ENCODE measurements at regions not wholly inside any gene's neighbourhood (a gene's known extent, or its start where the extent isn't known, plus 50 kb on each side); places are given as distances from the start of the nearest gene placed in this dataset.

- no peaks in the 10 kb centered on the region for H3K9me3 Mint-ChIP-seq
- WGBS, 2 experiments (ENCODE audit: insufficient coverage in 1 of 2, insufficient read length in 1 of 2): 90 to 91% methylated on average over 2 to 4 of the region's 4 CpGs
Observed at GRCh38 chr7:86123476-86123875, 520.2 kb upstream of the GRM3 start.

GRCh38 chr7:86094166-86094669 lies 549.5 kb upstream of the GRM3 start:
- TF ChIP-seq CTCF (conservative IDR thresholded peaks at IDR 0.05): no peak
- H3K4me1 Mint-ChIP-seq: no peaks in the 10 kb centered on the region
- H3K27ac Mint-ChIP-seq: no peak overlapping the region
- H3K9me3 Mint-ChIP-seq: peaks cover 11% of the 10 kb centered on the region
- H3K9ac ChIP-seq (ENCODE audit: extremely low read depth, low read length, poor library complexity, severe bottlenecking): no peak overlapping the region
- no peaks in the 10 kb centered on the region for H3K36me3 ChIP-seq (ENCODE audit: control insufficient read depth, insufficient read depth, low read length)
- H3K4me3 ChIP-seq (ENCODE audit: low read length): no peak overlapping the region
- H3K27me3 Mint-ChIP-seq (ENCODE audit: insufficient read depth): no peaks in the 10 kb centered on the region
- WGBS, 2 experiments (ENCODE audit: insufficient coverage in 1 of 2, insufficient read length in 1 of 2): 89% methylated on average over 1 of the region's 1 CpG; no CpG with 5 or more reads in 1 of the 2 experiments
- H3K4me3 Mint-ChIP-seq: no peak overlapping the region
- H3K27ac ChIP-seq (ENCODE audit: low read depth, low read length): no peak overlapping the region
- no peak for DNase-seq
- H3K4me1 ChIP-seq (ENCODE audit: control insufficient read depth, insufficient read depth, low read length): no peaks in the 10 kb centered on the region
- H3K36me3 Mint-ChIP-seq (ENCODE audit: low read depth): no peaks in the 10 kb centered on the region
- peaks cover 13% of the 10 kb centered on the region for H3K9me3 ChIP-seq (ENCODE audit: control insufficient read depth, low read length)
- no peaks in the 10 kb centered on the region for H3K27me3 ChIP-seq (ENCODE audit: control insufficient read depth, insufficient read depth, low read length, poor library complexity, severe bottlenecking)

More at GRCh38 chr7:86123476-86123875, 520.2 kb upstream of the GRM3 start:
- Histone ChIP-seq H3K4me3 (ENCODE audit: low read length) (no peak overlapping the region), H3K9me3 (ENCODE audit: control insufficient read depth, low read length) (no peaks in the 10 kb centered on the region), H3K27ac (ENCODE audit: low read depth, low read length) (no peak overlapping the region), H3K27me3 (ENCODE audit: control insufficient read depth, insufficient read depth, low read length, poor library complexity, severe bottlenecking) (no peaks in the 10 kb centered on the region), H3K4me1 (ENCODE audit: control insufficient read depth, insufficient read depth, low read length) (no peaks in the 10 kb centered on the region), H3K9ac (ENCODE audit: extremely low read depth, low read length, poor library complexity, severe bottlenecking) (no peak overlapping the region), H3K36me3 (ENCODE audit: control insufficient read depth, insufficient read depth, low read length) (no peaks in the 10 kb centered on the region)
- no peak for DNase-seq
- Mint-ChIP-seq H3K27me3 (ENCODE audit: insufficient read depth) (no peaks in the 10 kb centered on the region), H3K4me3 (no peak overlapping the region), H3K4me1 (no peaks in the 10 kb centered on the region), H3K36me3 (ENCODE audit: low read depth) (no peaks in the 10 kb centered on the region), H3K27ac (no peak overlapping the region)
- TF ChIP-seq CTCF (conservative IDR thresholded peaks at IDR 0.05): no peak

DNA sequence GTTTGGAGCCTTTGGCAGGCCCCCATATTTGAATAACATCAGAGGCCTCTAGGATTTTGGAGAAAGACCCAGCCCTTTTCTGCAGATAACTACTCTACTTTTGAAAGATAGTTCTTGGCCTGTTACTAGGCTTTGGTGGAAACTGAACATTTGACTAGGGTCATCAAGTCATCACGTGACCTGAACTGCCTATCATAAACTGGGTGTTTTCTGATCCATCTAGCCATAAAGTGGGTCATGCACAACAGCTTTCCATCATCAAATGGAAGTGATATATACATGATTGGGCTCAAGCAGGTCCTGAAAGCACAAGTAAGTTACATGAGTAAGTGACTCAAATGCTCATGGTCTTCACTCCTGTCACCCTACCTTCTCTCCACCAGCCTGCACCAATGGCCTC lies 552.3 kb upstream of the GRM3 start:
- no peak for DNase-seq

More for the DNA sequence above, 552.3 kb upstream of the GRM3 start:
- TF ChIP-seq CTCF (conservative IDR thresholded peaks at IDR 0.05): no peak
- no peak overlapping the region for H3K27ac Mint-ChIP-seq
- H3K36me3 Mint-ChIP-seq (ENCODE audit: low read depth): no peaks in the 10 kb centered on the region
- H3K4me1 ChIP-seq (ENCODE audit: control insufficient read depth, insufficient read depth, low read length): no peaks in the 10 kb centered on the region
- no peak overlapping the region for H3K4me3 ChIP-seq (ENCODE audit: low read length)
- H3K9ac ChIP-seq (ENCODE audit: extremely low read depth, low read length, poor library complexity, severe bottlenecking): no peak overlapping the region
- no peaks in the 10 kb centered on the region for H3K27me3 Mint-ChIP-seq (ENCODE audit: insufficient read depth)
- no peaks in the 10 kb centered on the region for H3K27me3 ChIP-seq (ENCODE audit: control insufficient read depth, insufficient read depth, low read length, poor library complexity, severe bottlenecking)
- no peaks in the 10 kb centered on the region for H3K4me1 Mint-ChIP-seq
- 71 to 90% methylated on average over 1 of the region's 1 CpG for WGBS, 2 experiments (ENCODE audit: insufficient coverage in 1 of 2, insufficient read length in 1 of 2)
- peaks cover 15% of the 10 kb centered on the region for H3K9me3 ChIP-seq (ENCODE audit: control insufficient read depth, low read length)
- no peak overlapping the region for H3K27ac ChIP-seq (ENCODE audit: low read depth, low read length)
- no peaks in the 10 kb centered on the region for H3K36me3 ChIP-seq (ENCODE audit: control insufficient read depth, insufficient read depth, low read length)
- H3K4me3 Mint-ChIP-seq: no peak overlapping the region
- peaks cover 20% of the 10 kb centered on the region for H3K9me3 Mint-ChIP-seq
